HEK293 (cell line): ENCODE measurements at regions not wholly inside any gene's neighbourhood (a gene's known extent, or its start where the extent isn't known, plus 50 kb on each side); places are given as distances from the start of the nearest gene placed in this dataset.

Experiments
- KLF10 ChIP-seq: fragments of 450-650 bp; IDR thresholded peaks from 2 replicates; pipeline ENCODE4 v1.5.1; 2018; ENCODE audit warnings: missing biosample characterization, mild to moderate bottlenecking, missing genetic modification characterization
- ZNF138 ChIP-seq: fragments of 450-650 bp; formaldehyde crosslinking; IDR thresholded peaks from 2 replicates; pipeline ENCODE4 v1.5.1; 2016; ENCODE audit warnings: missing biosample characterization, missing genetic modification characterization, borderline replicate concordance
- TF ChIP-seq, protein P1 (sequence below): fragments of 450-650 bp; formaldehyde crosslinking; optimal IDR thresholded peaks from 2 replicates; pipeline ENCODE3; 2016; ENCODE audit warnings: missing biosample characterization, mild to moderate bottlenecking, missing genetic modification characterization
- TF ChIP-seq, protein P2 (sequence below): fragments of 450-650 bp; formaldehyde crosslinking; IDR thresholded peaks from 2 replicates; pipeline ENCODE4 v1.5.1; 2016; ENCODE audit warnings: missing biosample characterization, missing genetic modification characterization

DNA sequence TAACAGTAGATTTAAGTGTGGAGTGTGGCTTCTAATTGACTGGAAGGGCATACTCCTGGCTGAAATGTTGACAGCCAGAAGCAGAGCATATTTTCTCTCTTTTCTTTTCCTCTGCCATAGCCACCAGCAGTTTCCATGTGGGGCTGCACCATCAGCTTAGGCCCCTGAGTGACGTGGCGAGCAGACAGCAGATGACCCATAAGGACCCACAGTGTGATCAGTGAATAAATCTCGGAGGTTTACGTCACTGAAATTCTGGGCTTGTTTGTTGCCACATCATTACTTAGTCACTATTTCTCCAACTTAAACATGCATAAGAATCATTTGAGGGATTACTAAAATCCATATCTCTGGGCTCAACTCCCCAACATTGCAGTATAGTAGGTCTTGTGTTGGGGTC is 549.7 kb upstream of the TMEM132C start:
- TF ChIP-seq, protein P1, sequence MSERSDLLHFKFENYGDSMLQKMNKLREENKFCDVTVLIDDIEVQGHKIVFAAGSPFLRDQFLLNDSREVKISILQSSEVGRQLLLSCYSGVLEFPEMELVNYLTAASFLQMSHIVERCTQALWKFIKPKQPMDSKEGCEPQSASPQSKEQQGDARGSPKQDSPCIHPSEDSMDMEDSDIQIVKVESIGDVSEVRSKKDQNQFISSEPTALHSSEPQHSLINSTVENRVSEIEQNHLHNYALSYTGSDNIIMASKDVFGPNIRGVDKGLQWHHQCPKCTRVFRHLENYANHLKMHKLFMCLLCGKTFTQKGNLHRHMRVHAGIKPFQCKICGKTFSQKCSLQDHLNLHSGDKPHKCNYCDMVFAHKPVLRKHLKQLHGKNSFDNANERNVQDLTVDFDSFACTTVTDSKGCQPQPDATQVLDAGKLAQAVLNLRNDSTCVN (tag by site-specific recombination), result no peak
- TF ChIP-seq, protein P2, sequence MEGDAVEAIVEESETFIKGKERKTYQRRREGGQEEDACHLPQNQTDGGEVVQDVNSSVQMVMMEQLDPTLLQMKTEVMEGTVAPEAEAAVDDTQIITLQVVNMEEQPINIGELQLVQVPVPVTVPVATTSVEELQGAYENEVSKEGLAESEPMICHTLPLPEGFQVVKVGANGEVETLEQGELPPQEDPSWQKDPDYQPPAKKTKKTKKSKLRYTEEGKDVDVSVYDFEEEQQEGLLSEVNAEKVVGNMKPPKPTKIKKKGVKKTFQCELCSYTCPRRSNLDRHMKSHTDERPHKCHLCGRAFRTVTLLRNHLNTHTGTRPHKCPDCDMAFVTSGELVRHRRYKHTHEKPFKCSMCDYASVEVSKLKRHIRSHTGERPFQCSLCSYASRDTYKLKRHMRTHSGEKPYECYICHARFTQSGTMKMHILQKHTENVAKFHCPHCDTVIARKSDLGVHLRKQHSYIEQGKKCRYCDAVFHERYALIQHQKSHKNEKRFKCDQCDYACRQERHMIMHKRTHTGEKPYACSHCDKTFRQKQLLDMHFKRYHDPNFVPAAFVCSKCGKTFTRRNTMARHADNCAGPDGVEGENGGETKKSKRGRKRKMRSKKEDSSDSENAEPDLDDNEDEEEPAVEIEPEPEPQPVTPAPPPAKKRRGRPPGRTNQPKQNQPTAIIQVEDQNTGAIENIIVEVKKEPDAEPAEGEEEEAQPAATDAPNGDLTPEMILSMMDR, result no peak
- TF ChIP-seq KLF10 (tag by site-specific recombination) (no peak), ZNF138 (tag by site-specific recombination) (no peak)
